ENCODE measurements at regions not wholly inside any gene's neighbourhood (a gene's known extent, or its start where the extent isn't known, plus 50 kb on each side); places are given as distances from the start of the nearest gene placed in this dataset.

GRCh38 chr4:129972257-129972656 lies 876.3 kb downstream of the C4orf33 start:
- Histone ChIP-seq H3K23ac (ENCODE audit: low read depth, low read length) (no peak overlapping the region), H3K27me3 (ENCODE audit: control insufficient read depth, insufficient read depth, low read length) (no peaks in the 10 kb centered on the region), H2AFZ (replicated peaks; ENCODE audit: low read length, poor library complexity) (no peak overlapping the region), H3K27ac (ENCODE audit: insufficient read depth, low read length) (no peak overlapping the region), H2BK120ac (ENCODE audit: low read depth, low read length) (no peak overlapping the region), H3K4me1 (ENCODE audit: control insufficient read depth, insufficient read depth, low read length) (no peaks in the 10 kb centered on the region), H3K79me1 (ENCODE audit: low read depth in 1 of 2, low read length in 2 of 2) (no peaks in the 10 kb centered on the region), H3K4me3 (ENCODE audit: insufficient read depth, low read depth, low read length) (no peak overlapping the region), H3K4me2 (ENCODE audit: low read depth, low read length) (no peak overlapping the region), H2BK15ac (ENCODE audit: low read depth, low read length) (no peak overlapping the region), H3K36me3 (ENCODE audit: control insufficient read depth, insufficient read depth, low read length) (no peaks in the 10 kb centered on the region), H2AK9ac (replicated peaks; ENCODE audit: low read depth, low read length, poor library complexity) (no peak overlapping the region), H3K18ac (ENCODE audit: low read depth, low read length) (no peak overlapping the region), H4K20me1 (ENCODE audit: insufficient read depth, low read length) (no peaks in the 10 kb centered on the region), H3K9me3 (ENCODE audit: control insufficient read depth, insufficient read depth, low read length) (peaks cover 3% of the 10 kb centered on the region; the same call in 1 of the 2 replicates), H3K9ac (ENCODE audit: low read depth, low read length) (no peak overlapping the region), H2BK20ac (ENCODE audit: low read depth, low read length) (no peak overlapping the region), H4K91ac (ENCODE audit: insufficient read depth, low read depth, low read length) (no peak overlapping the region), H3K14ac (replicated peaks; ENCODE audit: low read depth, low read length) (no peak overlapping the region), H3K4ac (ENCODE audit: low read depth, low read length) (no peak overlapping the region), H2BK5ac (ENCODE audit: low read depth, low read length, poor library complexity, severe bottlenecking) (no peak overlapping the region), H4K5ac (ENCODE audit: low read depth, low read length) (no peak overlapping the region), H3K56ac (ENCODE audit: extremely low read depth, insufficient read depth, low read length) (no peak overlapping the region), H3K9me1 (ENCODE audit: insufficient read depth, low read length) (no peaks in the 10 kb centered on the region), H4K8ac (ENCODE audit: low read depth in 2 of 2, low read length in 2 of 2) (no peak overlapping the region), H2AK5ac (ENCODE audit: low read depth, low read length) (no peak overlapping the region)
- TF ChIP-seq, protein P1, sequence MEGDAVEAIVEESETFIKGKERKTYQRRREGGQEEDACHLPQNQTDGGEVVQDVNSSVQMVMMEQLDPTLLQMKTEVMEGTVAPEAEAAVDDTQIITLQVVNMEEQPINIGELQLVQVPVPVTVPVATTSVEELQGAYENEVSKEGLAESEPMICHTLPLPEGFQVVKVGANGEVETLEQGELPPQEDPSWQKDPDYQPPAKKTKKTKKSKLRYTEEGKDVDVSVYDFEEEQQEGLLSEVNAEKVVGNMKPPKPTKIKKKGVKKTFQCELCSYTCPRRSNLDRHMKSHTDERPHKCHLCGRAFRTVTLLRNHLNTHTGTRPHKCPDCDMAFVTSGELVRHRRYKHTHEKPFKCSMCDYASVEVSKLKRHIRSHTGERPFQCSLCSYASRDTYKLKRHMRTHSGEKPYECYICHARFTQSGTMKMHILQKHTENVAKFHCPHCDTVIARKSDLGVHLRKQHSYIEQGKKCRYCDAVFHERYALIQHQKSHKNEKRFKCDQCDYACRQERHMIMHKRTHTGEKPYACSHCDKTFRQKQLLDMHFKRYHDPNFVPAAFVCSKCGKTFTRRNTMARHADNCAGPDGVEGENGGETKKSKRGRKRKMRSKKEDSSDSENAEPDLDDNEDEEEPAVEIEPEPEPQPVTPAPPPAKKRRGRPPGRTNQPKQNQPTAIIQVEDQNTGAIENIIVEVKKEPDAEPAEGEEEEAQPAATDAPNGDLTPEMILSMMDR (conservative IDR thresholded peaks at IDR 0.05; ENCODE audit: low read depth, low read length): no peak
- TF ChIP-seq MAFK (IDR thresholded peaks at IDR 0.05; ENCODE audit: low read depth, low read length): peak; percentile 51
- BruUV-seq (replicated peaks): no TSS peak
- in situ Hi-C loops (cut with MboI; ENCODE audit: low sequenced_read_pairs): no loop called here
- POLR2A ChIA-PET (ENCODE audit: unreplicated experiment): no interaction called here
- ATAC-seq (ENCODE audit: low read depth): no peak
- dilution Hi-C loops (cut with HindIII; ENCODE audit: low sequenced_read_pairs, unreplicated experiment): no loop called here
- intact Hi-C loops (cut with micrococcal nuclease): no loop called here
- CTCF ChIA-PET: no interaction called here
- no CpG with 5 or more reads among the region's 1 CpG for WGBS, 2 experiments (ENCODE audit: extremely low coverage in 2 of 2, insufficient read length in 1 of 2)
- DNase-seq: no peak

All from IMR-90 (cell line).